ENCODE measurements at regions not wholly inside any gene's neighbourhood (a gene's known extent, or its start where the extent isn't known, plus 50 kb on each side); places are given as distances from the start of the nearest gene placed in this dataset.

- WGBS, 2 donors (ENCODE audit: low coverage in 1 of 2), result 14 to 43% methylated on average over 1 of the region's 1 CpG
- intact Hi-C loops (cut with DNase I; ENCODE audit: low total_unique reads) (no loop called here), in situ Hi-C loops (cut with MboI; ENCODE audit: low pct_ligation_motif_present in 1 of 4, low pct_unique_long_range_greater_than_20kb in 1 of 4, low sequenced_read_pairs in 3 of 4) (no loop called here)
- H3K27ac ChIP-seq, result no peak overlapping the region
- H3K27me3 ChIP-seq, result no peaks in the 10 kb centered on the region
- no peaks in the 10 kb centered on the region for H3K36me3 ChIP-seq
- no peaks in the 10 kb centered on the region for H3K9me3 ChIP-seq
- H3K4me3 ChIP-seq, result no peak overlapping the region
- DNase-seq, result no peak
- no peaks in the 10 kb centered on the region for H3K4me1 ChIP-seq
- TF ChIP-seq, protein P1, sequence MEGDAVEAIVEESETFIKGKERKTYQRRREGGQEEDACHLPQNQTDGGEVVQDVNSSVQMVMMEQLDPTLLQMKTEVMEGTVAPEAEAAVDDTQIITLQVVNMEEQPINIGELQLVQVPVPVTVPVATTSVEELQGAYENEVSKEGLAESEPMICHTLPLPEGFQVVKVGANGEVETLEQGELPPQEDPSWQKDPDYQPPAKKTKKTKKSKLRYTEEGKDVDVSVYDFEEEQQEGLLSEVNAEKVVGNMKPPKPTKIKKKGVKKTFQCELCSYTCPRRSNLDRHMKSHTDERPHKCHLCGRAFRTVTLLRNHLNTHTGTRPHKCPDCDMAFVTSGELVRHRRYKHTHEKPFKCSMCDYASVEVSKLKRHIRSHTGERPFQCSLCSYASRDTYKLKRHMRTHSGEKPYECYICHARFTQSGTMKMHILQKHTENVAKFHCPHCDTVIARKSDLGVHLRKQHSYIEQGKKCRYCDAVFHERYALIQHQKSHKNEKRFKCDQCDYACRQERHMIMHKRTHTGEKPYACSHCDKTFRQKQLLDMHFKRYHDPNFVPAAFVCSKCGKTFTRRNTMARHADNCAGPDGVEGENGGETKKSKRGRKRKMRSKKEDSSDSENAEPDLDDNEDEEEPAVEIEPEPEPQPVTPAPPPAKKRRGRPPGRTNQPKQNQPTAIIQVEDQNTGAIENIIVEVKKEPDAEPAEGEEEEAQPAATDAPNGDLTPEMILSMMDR (IDR thresholded peaks at IDR 0.05), result no peak
- TF ChIP-seq POLR2AphosphoS5 (IDR thresholded peaks at IDR 0.05), result no peak
- no peak for TF ChIP-seq POLR2A (IDR thresholded peaks at IDR 0.05)
- no peak for TF ChIP-seq EP300 (IDR thresholded peaks at IDR 0.05; ENCODE audit: low read depth)
Measured at GRCh38 chr13:84136582-84136981, 254.3 kb upstream of the SLITRK1 start.

DNA sequence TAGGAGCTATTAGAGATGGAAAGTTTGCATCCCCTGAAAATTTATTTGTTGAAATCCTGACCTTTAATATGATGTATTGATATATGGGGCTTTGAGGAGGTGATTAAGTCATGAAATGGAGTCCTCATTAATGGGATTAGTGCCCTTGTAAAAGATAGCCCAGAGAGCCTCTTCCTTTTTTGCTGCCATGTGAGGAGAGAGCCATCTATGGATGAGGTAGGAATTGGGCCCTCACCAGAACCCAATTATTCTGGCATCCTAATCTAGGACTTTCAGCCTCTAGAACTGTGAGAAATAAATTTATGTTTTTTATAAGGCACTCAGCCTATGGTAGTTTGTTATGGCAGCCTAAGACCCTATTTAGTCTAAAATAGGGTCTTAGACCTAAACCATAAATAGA, 250.2 kb upstream of the SLITRK1 start:
- H3K36me3 ChIP-seq, result no peaks in the 10 kb centered on the region
- TF ChIP-seq, protein P1 (IDR thresholded peaks at IDR 0.05), result no peak
- no peak for TF ChIP-seq EP300 (IDR thresholded peaks at IDR 0.05; ENCODE audit: low read depth)
- in situ Hi-C loops (cut with MboI; ENCODE audit: low pct_ligation_motif_present in 1 of 4, low pct_unique_long_range_greater_than_20kb in 1 of 4, low sequenced_read_pairs in 3 of 4) (no loop called here), intact Hi-C loops (cut with DNase I; ENCODE audit: low total_unique reads) (no loop called here)
- DNase-seq, result no peak
- H3K27me3 ChIP-seq, result no peaks in the 10 kb centered on the region
- H3K9me3 ChIP-seq, result no peaks in the 10 kb centered on the region
- H3K4me1 ChIP-seq, result no peaks in the 10 kb centered on the region
- H3K4me3 ChIP-seq, result no peak overlapping the region
- H3K27ac ChIP-seq, result no peak overlapping the region

DNA sequence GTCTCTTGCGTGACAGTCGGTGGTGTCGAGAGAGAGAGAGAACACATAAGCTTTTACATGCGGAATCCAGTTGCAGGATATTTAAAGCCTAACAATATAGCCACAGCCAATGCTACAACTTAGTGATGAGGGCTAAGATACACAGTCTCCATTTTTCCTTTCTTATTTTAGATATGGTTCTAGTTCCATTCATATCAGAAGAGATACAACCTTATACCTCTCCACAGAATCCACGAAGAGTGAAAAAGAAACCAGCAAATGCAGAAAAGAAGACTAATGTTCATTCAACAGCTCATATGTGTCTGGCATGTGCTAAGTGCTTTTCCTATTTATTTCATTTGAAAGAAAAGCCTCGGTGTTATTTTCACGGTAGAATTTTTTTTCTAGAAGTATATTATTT, 249.0 kb upstream of the SLITRK1 start:
- Histone ChIP-seq H3K9me3 (no peaks in the 10 kb centered on the region), H3K4me1 (no peaks in the 10 kb centered on the region), H3K4me3 (no peak overlapping the region), H3K27me3 (no peaks in the 10 kb centered on the region), H3K27ac (no peak overlapping the region), H3K36me3 (no peaks in the 10 kb centered on the region)
- TF ChIP-seq EP300 (IDR thresholded peaks at IDR 0.05; ENCODE audit: low read depth) (no peak), POLR2A (IDR thresholded peaks at IDR 0.05) (no peak), POLR2AphosphoS5 (IDR thresholded peaks at IDR 0.05) (no peak)
- TF ChIP-seq, protein P1 (IDR thresholded peaks at IDR 0.05), result no peak
- DNase-seq, result no peak
- 88 to 89% methylated on average over 5 to 7 of the region's 7 CpGs for WGBS, 2 donors (ENCODE audit: low coverage in 1 of 2)
- intact Hi-C loops (cut with DNase I; ENCODE audit: low total_unique reads), result no loop called here
- in situ Hi-C loops (cut with MboI; ENCODE audit: low pct_ligation_motif_present in 1 of 4, low pct_unique_long_range_greater_than_20kb in 1 of 4, low sequenced_read_pairs in 3 of 4), result no loop called here

GRCh38 chr13:84130495-84131114, 248.3 kb upstream of the SLITRK1 start:
- Histone ChIP-seq H3K4me1 (no peaks in the 10 kb centered on the region), H3K4me3 (no peak overlapping the region), H3K36me3 (no peaks in the 10 kb centered on the region), H3K27ac (no peak overlapping the region), H3K27me3 (no peaks in the 10 kb centered on the region), H3K9me3 (no peaks in the 10 kb centered on the region)
- no peak for DNase-seq
- TF ChIP-seq, protein P1 (IDR thresholded peaks at IDR 0.05), result no peak
- TF ChIP-seq POLR2AphosphoS5 (IDR thresholded peaks at IDR 0.05), result no peak
- TF ChIP-seq POLR2A (IDR thresholded peaks at IDR 0.05), result no peak
- TF ChIP-seq EP300 (IDR thresholded peaks at IDR 0.05; ENCODE audit: low read depth), result no peak
- in situ Hi-C loops (cut with MboI; ENCODE audit: low pct_ligation_motif_present in 1 of 4, low pct_unique_long_range_greater_than_20kb in 1 of 4, low sequenced_read_pairs in 3 of 4) (no loop called here), intact Hi-C loops (cut with DNase I; ENCODE audit: low total_unique reads) (no loop called here)
- 68 to 86% methylated on average over 1 of the region's 1 CpG for WGBS, 2 donors (ENCODE audit: low coverage in 1 of 2)
